ENCODE measurements at regions not wholly inside any gene's neighbourhood (a gene's known extent, or its start where the extent isn't known, plus 50 kb on each side); places are given as distances from the start of the nearest gene placed in this dataset.
"Not testable (repeated sequence)": the region's sequence is repeated elsewhere in the genome, so short reads cannot be mapped to it uniquely, and the experiment has no call there.

DNA sequence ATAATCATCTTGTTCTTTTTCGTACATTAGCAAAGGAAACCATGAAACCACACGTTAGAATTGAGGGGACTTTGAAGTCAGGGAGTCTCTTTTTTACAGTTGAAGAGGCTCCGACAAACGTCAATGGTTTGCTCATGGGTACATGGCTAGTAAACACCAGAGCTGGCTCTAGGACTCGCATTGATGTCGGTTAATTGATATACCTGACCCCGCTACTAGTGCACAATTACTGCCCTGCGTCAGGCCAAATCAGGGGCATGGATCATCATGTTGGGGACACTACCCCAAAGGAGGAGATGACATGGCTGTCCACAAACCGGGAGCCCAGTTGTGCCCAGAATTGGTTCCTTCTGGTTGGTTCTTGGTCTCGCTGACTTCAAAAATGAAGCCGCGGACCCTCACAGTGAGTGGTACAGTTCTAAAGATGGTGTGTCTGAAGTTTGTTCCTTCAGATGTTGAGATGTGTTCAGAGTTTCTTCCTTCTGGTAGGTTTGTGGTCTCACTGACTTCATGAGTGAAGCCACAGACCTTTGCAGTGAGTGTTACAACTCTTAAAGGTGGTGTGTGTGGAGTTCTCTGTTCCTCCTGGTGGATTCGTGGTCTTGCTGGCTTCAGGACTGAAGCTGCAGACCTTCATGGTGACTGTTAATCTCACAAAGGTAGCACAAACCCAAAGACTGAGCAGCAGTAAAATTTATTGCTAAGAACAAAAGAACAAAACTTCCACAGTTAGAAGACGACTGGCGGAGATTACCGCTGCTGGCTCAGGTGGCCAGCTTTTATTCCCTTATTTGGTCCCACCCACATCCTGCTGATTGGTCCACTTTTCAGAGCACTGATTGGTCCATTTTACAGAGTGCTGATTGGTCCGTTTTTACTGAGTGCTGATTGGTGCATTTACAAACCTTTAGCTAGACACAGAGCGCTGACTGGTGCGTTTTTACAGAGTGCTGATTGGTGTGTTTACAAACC lies 126.9 kb upstream of the ERRFI1 start:
- POLR2A ChIA-PET: interaction anchor here (1.0 kb wide), 1 partner anchor 178 kb away, joined by 5 read pairs; no protein-coding TSS in a partner anchor

DNA sequence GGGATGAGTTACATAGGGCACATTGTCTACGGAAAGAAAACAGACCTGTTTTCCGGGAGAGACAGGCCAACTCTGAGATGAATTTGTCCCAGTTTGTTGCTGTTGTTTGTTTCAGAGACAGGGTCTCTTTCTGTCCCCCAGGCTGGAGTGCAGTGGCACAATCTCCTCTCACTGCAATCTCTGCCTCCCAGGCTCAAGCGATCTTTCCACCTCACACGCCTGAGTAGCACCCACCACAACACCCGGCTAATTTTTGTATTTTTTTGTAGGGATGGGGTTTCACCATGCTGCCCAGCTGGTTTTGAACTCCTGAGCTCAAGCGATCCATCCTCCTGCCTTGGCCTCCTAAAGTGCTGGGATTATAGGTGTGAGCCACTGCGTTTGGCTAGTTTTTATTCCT lies 125.5 kb upstream of the ERRFI1 start:
- ChIA-PET POLR2A (no interaction called here), CTCF (no interaction called here)

More for the DNA sequence above, 126.9 kb upstream of the ERRFI1 start:
- CTCF ChIA-PET: interaction anchor here (0.7 to 0.9 kb wide), 2 partner anchors 9 to 122 kb away, joined by 3 read pairs; no protein-coding TSS in a partner anchor

GRCh38 chr1:8149756-8150155 lies 123.6 kb upstream of the ERRFI1 start:
- CTCF ChIA-PET: interaction anchor here (1.6 kb wide), 1 partner anchor 135 kb away, joined by 3 read pairs; no protein-coding TSS in a partner anchor
- POLR2A ChIA-PET: not testable (repeated sequence)

GRCh38 chr1:8147956-8148355 lies 121.8 kb upstream of the ERRFI1 start:
- ChIA-PET CTCF (no interaction called here), POLR2A (no interaction called here)

GRCh38 chr1:8146257-8146855 lies 120.2 kb upstream of the ERRFI1 start:
- CTCF ChIA-PET: no interaction called here

DNA sequence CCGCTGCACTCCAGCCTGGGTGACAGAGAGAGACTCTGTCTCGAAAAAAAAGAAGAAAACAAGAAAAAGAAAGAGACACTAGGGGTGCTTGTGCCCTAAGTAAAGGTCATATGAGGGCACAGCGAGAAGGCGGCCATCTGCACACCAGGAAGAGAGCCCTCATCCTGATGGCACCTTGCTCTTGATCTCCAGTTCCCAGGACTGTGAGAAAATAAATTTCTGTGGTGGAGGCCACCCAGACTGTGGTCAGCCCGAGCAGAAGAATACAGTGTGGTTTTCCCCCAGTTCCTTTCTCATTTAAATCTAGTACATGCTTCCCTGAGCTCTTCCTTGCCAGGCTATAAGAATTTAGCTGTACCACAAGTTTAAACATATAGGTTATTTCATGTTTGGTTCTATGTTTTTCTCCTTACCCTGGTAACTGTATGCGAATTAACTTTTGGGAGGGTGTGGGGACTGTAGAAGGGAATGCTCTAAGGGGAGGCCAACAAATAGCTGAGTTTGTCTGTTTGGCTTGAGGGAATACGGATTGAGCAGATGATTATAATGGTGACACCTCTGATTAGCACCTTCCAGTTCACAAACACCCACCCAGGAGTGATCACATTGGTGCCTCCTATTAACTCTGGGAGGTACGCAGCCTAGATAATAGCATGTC lies 119.6 kb upstream of the ERRFI1 start:
- ChIA-PET POLR2A (no interaction called here), CTCF (no interaction called here)

More at GRCh38 chr1:8146257-8146855, 120.2 kb upstream of the ERRFI1 start:
- POLR2A ChIA-PET: no interaction called here

- ChIA-PET CTCF (interaction anchor here (0.7 kb wide), 1 partner anchor 9 kb away, joined by 3 read pairs; no protein-coding TSS in a partner anchor), POLR2A (no interaction called here)
These were observed 118.2 kb upstream of the ERRFI1 start for GRCh38 chr1:8144323-8144722.

DNA sequence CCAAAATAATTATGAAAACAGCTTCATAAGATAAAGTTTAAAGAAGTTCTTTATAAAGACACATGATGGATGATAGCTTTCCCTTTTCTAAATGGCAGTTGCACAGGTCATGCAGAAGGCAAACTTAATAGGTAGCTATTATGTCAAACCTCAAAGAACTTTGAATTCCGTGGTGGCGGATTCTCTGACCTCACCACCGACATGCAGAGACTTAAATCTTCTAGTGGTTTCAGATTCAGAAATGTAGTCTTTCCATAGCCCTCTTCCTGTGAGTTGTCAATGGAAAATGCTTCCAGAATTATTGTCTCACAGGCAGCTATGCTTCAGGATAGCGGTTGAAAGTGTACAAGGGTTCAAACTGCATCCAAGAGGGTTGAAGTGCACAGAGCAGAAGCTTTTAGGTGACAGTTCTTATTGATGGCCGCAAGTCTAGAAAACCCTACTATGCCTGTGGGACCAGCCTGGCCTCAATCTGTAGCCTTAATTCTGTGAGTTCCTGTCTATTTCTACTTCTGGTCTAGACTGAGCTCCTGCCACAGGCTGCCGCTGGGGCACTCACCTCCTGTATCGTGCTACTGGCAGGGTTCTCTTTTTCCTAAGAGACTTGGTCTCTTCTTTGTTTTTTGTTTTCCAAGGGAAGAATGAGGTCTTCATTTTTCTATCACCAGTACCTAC lies 117.0 kb upstream of the ERRFI1 start:
- ChIA-PET CTCF (no interaction called here), POLR2A (no interaction called here)

GRCh38 chr1:8139941-8140340 lies 113.8 kb upstream of the ERRFI1 start:
- CTCF ChIA-PET: no interaction called here
- POLR2A ChIA-PET: no interaction called here

DNA sequence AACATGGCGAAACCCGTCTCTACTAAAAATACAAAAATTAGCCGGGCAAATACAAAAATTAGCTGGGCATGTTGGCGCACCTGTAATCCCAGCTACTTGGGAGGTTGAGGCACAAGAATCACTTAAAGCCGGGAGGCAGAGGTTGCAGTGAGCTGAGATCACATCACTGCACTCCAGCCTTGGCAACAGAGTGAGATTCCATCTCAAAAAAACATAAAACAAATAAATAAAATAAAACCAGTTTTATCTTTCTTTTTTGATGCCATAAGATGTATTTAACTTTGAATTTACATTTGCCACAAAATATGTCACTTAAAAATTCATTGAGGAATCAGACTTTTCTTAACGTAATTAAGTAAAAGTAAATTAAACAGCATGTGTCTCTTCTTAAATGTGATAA lies 113.3 kb upstream of the ERRFI1 start:
- POLR2A ChIA-PET: no interaction called here
- CTCF ChIA-PET: no interaction called here

- ChIA-PET CTCF (no interaction called here), POLR2A (no interaction called here)
These were observed 112.6 kb upstream of the ERRFI1 start for GRCh38 chr1:8138673-8139072.

- POLR2A ChIA-PET: no interaction called here
- CTCF ChIA-PET: no interaction called here
These were observed 111.6 kb upstream of the ERRFI1 start for GRCh38 chr1:8137481-8138244.

- CTCF ChIA-PET: interaction anchor here (1.0 kb wide), 1 partner anchor 98 kb away, joined by 4 read pairs; no protein-coding TSS in a partner anchor
- POLR2A ChIA-PET: no interaction called here
These were observed 110.7 kb upstream of the ERRFI1 start for GRCh38 chr1:8136766-8137165.

DNA sequence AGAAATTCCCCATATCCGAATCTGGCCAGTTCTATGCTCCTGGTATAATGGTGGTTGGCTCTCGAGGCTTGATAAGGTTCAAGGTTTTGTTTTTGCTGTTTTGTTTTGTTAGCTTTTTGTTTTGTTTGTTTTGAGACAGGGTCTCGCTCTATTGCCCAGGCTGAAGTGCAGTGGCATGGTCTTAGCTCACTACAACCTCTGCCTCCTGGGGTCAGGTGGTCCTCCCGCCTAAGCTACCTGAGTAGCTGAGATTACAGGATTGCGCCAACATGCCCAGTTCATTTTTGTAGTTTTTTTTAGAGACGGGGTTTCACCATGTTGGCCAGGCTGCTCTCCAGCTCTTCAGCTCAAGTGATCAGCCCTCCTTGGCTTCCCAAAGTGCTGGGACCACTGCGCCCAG lies 109.1 kb upstream of the ERRFI1 start:
- ChIA-PET CTCF (no interaction called here), POLR2A (no interaction called here)

GRCh38 chr1:8134546-8135235 lies 108.6 kb upstream of the ERRFI1 start:
- ChIA-PET POLR2A (no interaction called here), CTCF (interaction anchor here (0.8 kb wide), 1 partner anchor 17 kb away, joined by 4 read pairs; no protein-coding TSS in a partner anchor)

- ChIA-PET POLR2A (no interaction called here), CTCF (interaction anchor here (0.8 kb wide), 1 partner anchor 16 kb away, joined by 4 read pairs; no protein-coding TSS in a partner anchor)
These were observed 107.7 kb upstream of the ERRFI1 start for GRCh38 chr1:8133657-8134430.

GRCh38 chr1:8133190-8133589 lies 107.1 kb upstream of the ERRFI1 start:
- CTCF ChIA-PET: no interaction called here
- POLR2A ChIA-PET: no interaction called here

GRCh38 chr1:8127171-8127641 lies 101.1 kb upstream of the ERRFI1 start:
- POLR2A ChIA-PET: no interaction called here
- CTCF ChIA-PET: no interaction called here
